ENCODE measurements at regions not wholly inside any gene's neighbourhood (a gene's known extent, or its start where the extent isn't known, plus 50 kb on each side); places are given as distances from the start of the nearest gene placed in this dataset.
"Not testable (repeated sequence)": the region's sequence is repeated elsewhere in the genome, so short reads cannot be mapped to it uniquely, and the experiment has no call there.

- DNase-seq, result no peak
Observed at GRCh38 chr3:20810555-20810954, 624.5 kb upstream of the SGO1 start.

DNA sequence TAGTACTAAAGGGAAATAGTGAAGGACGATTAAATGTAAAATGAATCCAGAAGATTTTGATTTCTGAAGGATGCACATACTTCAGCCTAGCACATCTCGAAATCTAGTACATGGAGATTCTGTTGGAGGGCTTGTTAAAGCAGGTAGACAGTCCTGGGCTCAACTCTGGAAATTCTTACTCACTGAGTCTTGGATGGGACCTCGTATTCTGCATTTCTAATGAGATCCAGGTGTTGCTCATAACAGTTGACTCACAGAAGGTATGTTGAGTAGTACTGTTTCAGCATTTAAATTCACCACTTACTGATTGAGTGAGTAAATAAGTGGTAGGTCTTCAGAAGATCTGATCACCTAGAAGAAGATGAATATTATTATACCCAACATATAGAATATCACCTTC lies 623.4 kb upstream of the SGO1 start:
- DNase-seq, result no peak

GRCh38 chr3:20808864-20809263 lies 622.9 kb upstream of the SGO1 start:
- no peak for DNase-seq

DNA sequence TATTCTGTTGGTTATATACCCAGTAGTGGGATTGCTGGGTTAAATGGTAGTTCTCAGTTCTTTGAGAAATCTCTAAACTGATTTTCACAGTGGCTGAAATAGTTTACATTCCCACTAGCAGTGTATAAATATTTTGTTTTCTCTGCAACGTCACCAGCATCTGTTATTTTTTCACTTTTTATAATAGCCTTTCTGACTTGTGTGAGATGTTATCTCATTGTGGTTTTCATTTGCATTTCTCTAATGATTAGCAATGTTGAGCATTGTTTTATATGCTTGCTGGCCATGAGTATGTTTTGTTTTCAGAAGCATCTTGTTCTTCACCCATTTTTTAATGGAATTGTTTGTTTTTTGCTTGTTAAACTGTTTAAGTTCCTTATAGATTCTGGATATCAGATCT lies 612.7 kb upstream of the SGO1 start:
- no peak for DNase-seq

DNA sequence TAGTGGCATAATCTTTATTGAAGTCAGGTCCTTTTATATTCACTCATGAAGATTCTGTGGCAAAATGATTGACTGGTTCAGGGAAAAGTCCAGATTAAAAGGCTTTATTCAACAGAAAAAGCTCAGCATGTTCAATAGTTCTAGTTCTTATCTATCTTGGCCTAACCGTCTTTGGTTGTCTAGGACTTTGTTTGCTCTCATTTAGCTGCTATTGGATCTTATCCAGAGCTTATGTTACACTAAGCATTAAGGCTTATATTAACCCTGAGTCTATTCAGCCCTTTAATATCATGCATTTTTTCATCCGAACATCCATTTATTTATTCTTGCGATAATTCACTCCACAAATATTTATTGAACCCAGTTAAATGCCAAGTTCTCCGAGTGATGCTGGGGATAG lies 601.0 kb upstream of the SGO1 start:
- DNase-seq, result no peak

- no peak for DNase-seq
Observed at GRCh38 chr3:20776692-20777091, 590.7 kb upstream of the SGO1 start.

- DNase-seq, result no peak
Observed at GRCh38 chr3:20776286-20776685, 590.3 kb upstream of the SGO1 start.

- DNase-seq, result no peak
Observed at GRCh38 chr3:20773320-20773984, 587.4 kb upstream of the SGO1 start.

- no peak for DNase-seq
Observed at GRCh38 chr3:20772869-20773268, 586.9 kb upstream of the SGO1 start.

GRCh38 chr3:20769430-20769829 lies 583.4 kb upstream of the SGO1 start:
- no peak for DNase-seq

DNA sequence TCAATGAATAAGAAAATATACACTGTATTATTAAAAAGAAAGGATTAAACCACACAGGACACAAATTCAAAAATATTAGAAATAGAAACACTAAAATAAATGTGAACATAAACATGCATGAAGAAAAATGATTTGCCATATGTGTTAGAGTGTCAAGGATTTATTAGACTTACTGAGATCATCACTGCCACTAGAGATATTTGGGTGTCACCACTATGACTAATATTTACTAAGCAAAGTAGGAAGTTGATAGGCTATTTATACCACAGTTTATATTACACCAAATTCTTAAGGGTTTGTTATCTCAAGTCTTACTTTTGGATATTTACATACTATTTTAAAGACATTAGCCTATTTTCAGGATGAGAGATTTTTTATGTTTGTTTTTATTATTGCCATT lies 575.0 kb upstream of the SGO1 start:
- no peak for DNase-seq

GRCh38 chr3:20752416-20752815 lies 566.4 kb upstream of the SGO1 start:
- DNase-seq, result no peak

DNA sequence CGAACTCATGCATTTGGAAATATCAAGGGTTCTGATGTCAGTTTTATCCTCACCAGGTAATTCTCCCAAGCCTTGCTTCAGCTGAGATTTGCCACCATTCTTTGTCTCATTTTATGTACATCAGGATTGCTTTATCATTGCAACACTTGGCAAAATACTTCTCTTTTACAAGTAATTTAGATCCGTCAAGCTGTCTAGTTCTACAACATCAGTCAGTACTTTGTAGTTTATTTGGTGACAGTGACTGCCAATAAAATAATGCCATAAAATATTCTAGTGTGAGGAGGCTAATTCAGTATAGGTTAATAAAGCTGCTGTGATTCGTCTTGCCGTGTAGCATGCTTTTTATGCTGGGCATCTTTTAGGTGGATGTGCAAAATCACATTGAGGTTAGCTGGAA lies 565.3 kb upstream of the SGO1 start:
- DNase-seq, result no peak

- DNase-seq, result no peak
Observed at GRCh38 chr3:20747741-20748140, 561.7 kb upstream of the SGO1 start.

GRCh38 chr3:20743553-20744321 lies 557.7 kb upstream of the SGO1 start:
- DNase-seq, result no peak

GRCh38 chr3:20742903-20743552 lies 557.0 kb upstream of the SGO1 start:
- DNase-seq, result no peak

DNA sequence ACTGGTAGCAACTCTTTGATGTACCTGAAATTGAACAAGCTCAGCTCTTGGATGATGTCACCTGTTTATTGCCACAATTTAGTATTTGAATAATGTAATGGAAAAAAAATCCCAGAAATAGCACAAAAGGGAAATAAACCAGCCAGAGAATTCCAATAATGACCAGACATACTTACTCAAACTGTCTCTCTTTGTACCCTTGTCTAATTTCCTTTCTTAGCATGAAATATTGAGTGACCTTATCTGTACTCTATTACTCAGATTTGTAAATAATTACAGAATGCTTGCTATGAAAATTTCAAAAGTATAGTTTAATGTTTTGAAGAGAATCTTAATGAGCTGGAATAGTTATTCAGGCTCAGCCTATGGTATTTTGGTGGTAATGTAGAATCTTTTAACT lies 555.4 kb upstream of the SGO1 start:
- DNase-seq, result no peak

DNA sequence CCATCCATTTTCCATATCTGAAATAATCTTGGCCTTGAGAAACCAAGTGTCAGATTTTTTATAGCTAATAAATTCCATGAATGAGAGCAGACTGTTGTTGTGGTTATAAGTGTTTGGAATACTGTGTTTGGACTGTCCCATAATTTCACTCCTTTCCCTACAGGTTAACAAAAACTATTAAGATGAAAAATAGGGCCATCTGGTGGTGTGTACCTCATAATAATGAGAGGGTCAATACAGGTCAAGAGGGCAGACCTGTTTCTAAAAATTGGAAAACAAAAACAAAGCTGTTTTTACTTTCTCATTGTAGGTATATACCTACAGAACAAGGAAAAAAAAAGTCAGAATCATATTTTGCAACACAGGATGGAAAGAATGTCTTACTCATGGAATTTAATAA lies 553.8 kb upstream of the SGO1 start:
- DNase-seq, result no peak

DNA sequence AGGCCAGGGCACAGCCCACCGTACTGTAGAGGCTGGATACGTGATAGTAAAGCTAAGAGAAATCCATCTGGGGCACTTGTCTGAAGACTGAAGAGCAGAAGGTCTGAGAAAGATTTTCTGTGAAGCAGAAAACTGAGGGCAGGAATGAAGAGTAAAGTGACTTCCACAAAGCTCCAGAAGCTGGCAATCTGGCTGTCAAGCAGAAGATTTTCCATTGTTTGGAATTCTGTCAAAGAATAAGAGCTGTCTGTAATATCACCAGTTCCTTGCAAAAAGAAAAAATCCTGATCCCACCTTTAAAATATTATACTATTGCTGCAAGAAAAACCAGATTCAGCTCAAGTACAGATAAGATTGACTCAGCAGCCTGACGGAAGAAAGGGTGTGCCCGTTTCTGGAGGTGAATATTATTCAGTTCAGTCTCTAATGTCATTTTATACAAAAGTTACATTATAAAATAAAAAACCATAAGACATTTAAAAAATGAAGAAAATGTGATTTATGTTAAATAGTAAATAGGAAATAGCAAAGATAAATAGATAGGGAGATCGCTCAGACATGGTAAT lies 550.4 kb upstream of the SGO1 start:
- DNase-seq, result no peak

GRCh38 chr3:20729185-20729584 lies 543.2 kb upstream of the SGO1 start:
- DNase-seq, result no peak

- DNase-seq, result no peak
Observed at GRCh38 chr3:20726786-20727185, 540.8 kb upstream of the SGO1 start.

DNA sequence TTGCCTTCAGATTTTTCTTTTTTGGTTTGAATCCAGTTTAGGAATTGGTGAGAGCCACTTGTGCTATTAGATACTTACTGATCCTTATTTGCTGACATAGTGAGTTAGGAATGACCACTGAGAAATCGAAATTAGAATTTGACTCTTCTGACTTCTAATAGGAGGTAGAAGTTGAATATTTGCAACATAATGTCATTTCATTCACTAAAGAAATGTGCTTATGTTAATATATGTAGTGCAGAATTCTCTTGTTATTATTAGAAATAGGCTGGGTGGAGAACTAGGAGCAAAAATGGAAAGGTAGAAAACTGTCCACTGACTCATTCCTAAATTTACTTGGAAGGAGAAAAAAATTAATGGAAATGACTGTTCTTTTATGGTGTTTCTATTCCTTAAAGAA lies 538.2 kb upstream of the SGO1 start:
- DNase-seq, result no peak

DNA sequence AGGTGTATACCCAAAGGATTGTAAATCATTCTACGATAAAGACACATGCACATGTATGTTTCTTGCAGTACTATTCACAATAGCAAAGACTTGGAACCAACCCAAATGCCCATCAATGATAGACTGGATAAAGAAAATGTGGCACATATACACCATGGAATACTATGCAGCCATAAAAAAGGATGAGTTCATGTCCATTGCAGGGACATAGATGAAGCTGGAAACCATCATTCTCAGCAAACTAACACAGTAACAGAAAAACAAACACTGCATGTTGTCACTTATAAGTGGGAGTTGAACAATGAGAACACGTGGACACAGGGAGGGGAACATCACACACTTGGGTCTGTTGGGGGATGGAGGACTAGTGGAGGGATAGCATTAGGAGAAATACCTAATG lies 530.4 kb upstream of the SGO1 start:
- not testable (repeated sequence) for DNase-seq

DNA sequence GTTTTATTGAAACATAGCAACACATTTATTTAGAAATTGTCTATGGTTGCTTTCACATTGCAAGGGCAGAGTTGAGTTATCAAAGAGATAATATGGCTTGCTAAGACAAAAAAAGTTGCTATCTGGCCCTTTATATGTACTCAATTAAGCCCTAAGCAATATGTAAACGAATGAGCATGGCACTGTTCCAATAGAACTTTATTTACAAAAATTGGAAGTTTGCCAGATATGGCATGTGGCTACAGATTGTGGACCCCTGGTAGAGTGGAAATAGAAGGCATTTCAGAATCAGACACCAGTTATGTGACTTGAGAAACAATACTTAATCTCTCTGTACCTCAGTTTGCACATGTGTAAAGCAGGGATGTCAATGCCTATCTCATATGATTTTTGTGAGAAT lies 515.6 kb upstream of the SGO1 start:
- no peak for DNase-seq
